Neural cell (in vitro differentiated cells): ENCODE measurements at regions not wholly inside any gene's neighbourhood (a gene's known extent, or its start where the extent isn't known, plus 50 kb on each side); places are given as distances from the start of the nearest gene placed in this dataset.

Experiments used
- CTCF ChIP-seq: fragments of 450-650 bp; IDR thresholded peaks from 2 replicates; pipeline ENCODE4 v1.5.1; 2014; ENCODE audit warnings: antibody characterized with exemption, mild to moderate bottlenecking, moderate library complexity; ENCODE audit not compliant: poor library complexity, severe bottlenecking
- EP300 ChIP-seq: fragments of 450-650 bp; conservative IDR thresholded peaks from 2 replicates; pipeline ENCODE4 v1.6.1; 2014; ENCODE audit warnings: antibody characterized with exemption, mild to moderate bottlenecking, moderate library complexity; ENCODE audit not compliant: poor library complexity, severe bottlenecking
- EZH2 ChIP-seq: fragments of 200-600, 300-800 bp; shearing (Covaris generic), sonication (generic); IDR thresholded peaks from 2 replicates; pipeline ENCODE4 v1.6.1; 2014; ENCODE audit warnings: antibody characterized with exemption, low read length, borderline replicate concordance, mild to moderate bottlenecking; ENCODE audit not compliant: insufficient read depth, poor library complexity, severe bottlenecking
- POLR2AphosphoS5 ChIP-seq: IDR thresholded peaks from 2 replicates; pipeline ENCODE4 v1.6.1; 2012
- REST ChIP-seq: IDR thresholded peaks from 2 replicates; pipeline ENCODE4 v1.6.1; 2012; ENCODE audit warnings: borderline replicate concordance
- SMC3 ChIP-seq: fragments of 450-650 bp; conservative IDR thresholded peaks from 2 replicates; pipeline ENCODE4 v1.6.1; 2014; ENCODE audit warnings: antibody characterized with exemption, mild to moderate bottlenecking, moderate library complexity; ENCODE audit not compliant: poor library complexity
- TAF1 ChIP-seq: IDR thresholded peaks from 2 replicates; pipeline ENCODE4 v1.6.1; 2012; ENCODE audit warnings: low read depth

- TF ChIP-seq EZH2, result no peak
- TF ChIP-seq CTCF, result no peak
- TF ChIP-seq TAF1, result no peak
- no peak for TF ChIP-seq SMC3
- TF ChIP-seq REST, result no peak
- TF ChIP-seq EP300, result no peak
- TF ChIP-seq POLR2AphosphoS5, result no peak
Measured at GRCh38 chr1:18039102-18039501, 68.5 kb upstream of the IGSF21 start.
